ENCODE measurements at regions not wholly inside any gene's neighbourhood (a gene's known extent, or its start where the extent isn't known, plus 50 kb on each side); places are given as distances from the start of the nearest gene placed in this dataset.

GRCh38 chr2:105959357-105959756 is 214.6 kb downstream of the NCK2 start:
- POLR2A ChIA-PET (ENCODE audit: partially characterized antibody) = interaction anchor here (1.0 to 1.2 kb wide), 2 partner anchors 24 to 167 kb away, joined by 3 to 4 read pairs; no protein-coding TSS in a partner anchor
- Mint-ChIP-seq H3K4me1 (peaks cover under 1 to 5% (median 4%) of the 10 kb centered on the region in 4 donors), H3K9me3 (peaks cover 0 to 5% (median 0%) of the 10 kb centered on the region in 8 donors), H3K36me3 (no peaks in the 10 kb centered on the region), H3K27me3 (no peaks in the 10 kb centered on the region), H3K27ac (peak overlapping the region in 1 of 7 donors; percentile 60), H3K4me3 (no peak overlapping the region)
- Histone ChIP-seq H3K4me1 (ENCODE audit: insufficient read depth, low read length) (no peaks in the 10 kb centered on the region), H3K27me3 (ENCODE audit: insufficient read depth, low read length) (no peaks in the 10 kb centered on the region), H3K4me3 (ENCODE audit: low read length in 2 of 2) (no peak overlapping the region), H3K27ac (ENCODE audit: low read depth, low read length) (no peak overlapping the region), H3K9me3 (ENCODE audit: control insufficient read depth in 1 of 2, low read length in 2 of 2) (no peaks in the 10 kb centered on the region), H3K36me3 (ENCODE audit: insufficient read depth, low read length) (no peaks in the 10 kb centered on the region)
- CTCF ChIA-PET (ENCODE audit: partially characterized antibody) = interaction anchor here (0.6 to 1.0 kb wide), 2 partner anchors 19 to 35 kb away, joined by 3 to 4 read pairs; no protein-coding TSS in a partner anchor
- intact Hi-C loops (cut with micrococcal nuclease) = no loop called here
- DNase-seq = no peak

GRCh38 chr2:105954891-105955290 is 210.2 kb downstream of the NCK2 start:
- H3K27me3 Mint-ChIP-seq = no peaks in the 10 kb centered on the region
- no peak overlapping the region for H3K27ac ChIP-seq (ENCODE audit: low read depth, low read length)
- ChIA-PET POLR2A (ENCODE audit: partially characterized antibody) (interaction anchor here (4.7 kb wide), 1 partner anchor 26 kb away, joined by 15 read pairs; no protein-coding TSS in a partner anchor), CTCF (ENCODE audit: partially characterized antibody) (interaction anchor here (0.6 to 1.3 kb wide), 4 partner anchors 12 to 176 kb away, joined by 3 to 4 read pairs (median 3); no protein-coding TSS in a partner anchor)
- H3K27ac Mint-ChIP-seq = no peak overlapping the region
- no peak overlapping the region for H3K4me3 Mint-ChIP-seq
- no peaks in the 10 kb centered on the region for H3K27me3 ChIP-seq (ENCODE audit: insufficient read depth, low read length)
- H3K4me1 Mint-ChIP-seq = peaks cover 25 to 41% (median 34%) of the 10 kb centered on the region in 4 donors
- H3K4me1 ChIP-seq (ENCODE audit: insufficient read depth, low read length) = peaks cover 26% of the 10 kb centered on the region
- H3K9me3 ChIP-seq (ENCODE audit: control insufficient read depth in 1 of 2, low read length in 2 of 2) = no peaks in the 10 kb centered on the region
- H3K36me3 Mint-ChIP-seq = no peaks in the 10 kb centered on the region
- H3K36me3 ChIP-seq (ENCODE audit: insufficient read depth, low read length) = no peaks in the 10 kb centered on the region
- H3K4me3 ChIP-seq (ENCODE audit: low read length in 2 of 2) = no peak overlapping the region
- no peak for DNase-seq
- intact Hi-C loops (cut with micrococcal nuclease) = no loop called here
- peaks cover 0 to 5% (median 0%) of the 10 kb centered on the region in 8 donors for H3K9me3 Mint-ChIP-seq

GRCh38 chr2:105953942-105954341 is 209.2 kb downstream of the NCK2 start:
- Mint-ChIP-seq H3K27me3 (no peaks in the 10 kb centered on the region), H3K9me3 (peaks cover 0 to 5% (median 0%) of the 10 kb centered on the region in 8 donors), H3K4me3 (peak overlapping the region in 1 of 8 donors; percentile 28), H3K4me1 (peaks cover 25 to 41% (median 34%) of the 10 kb centered on the region in 4 donors), H3K27ac (no peak overlapping the region), H3K36me3 (no peaks in the 10 kb centered on the region)
- intact Hi-C loops (cut with micrococcal nuclease) = no loop called here
- ChIA-PET POLR2A (ENCODE audit: partially characterized antibody) (interaction anchor here (4.7 kb wide), 1 partner anchor 25 kb away, joined by 15 read pairs; no protein-coding TSS in a partner anchor), CTCF (ENCODE audit: partially characterized antibody) (interaction anchor here (1.0 to 1.3 kb wide), 3 partner anchors 19 to 145 kb away, joined by 3 to 4 read pairs (median 3); no protein-coding TSS in a partner anchor)
- no peak for DNase-seq
- no peak overlapping the region for H3K4me3 ChIP-seq (ENCODE audit: low read length in 2 of 2)
- peaks cover 26% of the 10 kb centered on the region for H3K4me1 ChIP-seq (ENCODE audit: insufficient read depth, low read length)
- H3K27me3 ChIP-seq (ENCODE audit: insufficient read depth, low read length) = no peaks in the 10 kb centered on the region
- no peaks in the 10 kb centered on the region for H3K9me3 ChIP-seq (ENCODE audit: control insufficient read depth in 1 of 2, low read length in 2 of 2)
- H3K27ac ChIP-seq (ENCODE audit: low read depth, low read length) = no peak overlapping the region
- no peaks in the 10 kb centered on the region for H3K36me3 ChIP-seq (ENCODE audit: insufficient read depth, low read length)

- CTCF ChIA-PET (ENCODE audit: partially characterized antibody) = interaction anchor here (1.3 to 1.6 kb wide), 2 partner anchors 11 to 17 kb away, joined by 3 read pairs; no protein-coding TSS in a partner anchor
- POLR2A ChIA-PET (ENCODE audit: partially characterized antibody) = interaction anchor here (1.1 to 4.7 kb wide), 2 partner anchors 24 to 133 kb away, joined by 3 to 15 read pairs; no protein-coding TSS in a partner anchor
- H3K27me3 Mint-ChIP-seq = no peaks in the 10 kb centered on the region
Measured at GRCh38 chr2:105952131-105952530, 207.4 kb downstream of the NCK2 start.

GRCh38 chr2:105951384-105951694 is 206.6 kb downstream of the NCK2 start:
- Histone ChIP-seq H3K27me3 (ENCODE audit: insufficient read depth, low read length) (no peaks in the 10 kb centered on the region), H3K9me3 (ENCODE audit: control insufficient read depth in 1 of 2, low read length in 2 of 2) (no peaks in the 10 kb centered on the region), H3K4me3 (ENCODE audit: low read length in 2 of 2) (no peak overlapping the region), H3K36me3 (ENCODE audit: insufficient read depth, low read length) (no peaks in the 10 kb centered on the region), H3K4me1 (ENCODE audit: insufficient read depth, low read length) (peaks cover 26% of the 10 kb centered on the region), H3K27ac (ENCODE audit: low read depth, low read length) (no peak overlapping the region)
- Mint-ChIP-seq H3K4me3 (peak overlapping the region in 1 of 8 donors; percentile 9), H3K27ac (peak overlapping the region in 1 of 7 donors; percentile 42), H3K27me3 (no peaks in the 10 kb centered on the region), H3K36me3 (no peaks in the 10 kb centered on the region), H3K4me1 (peaks cover 27 to 41% (median 37%) of the 10 kb centered on the region in 4 donors), H3K9me3 (no peaks in the 10 kb centered on the region)
- intact Hi-C loops (cut with micrococcal nuclease) = no loop called here
- no peak for DNase-seq
- CTCF ChIA-PET (ENCODE audit: partially characterized antibody) = interaction anchor here (1.3 to 1.6 kb wide), 2 partner anchors 17 to 22 kb away, joined by 3 to 6 read pairs; no protein-coding TSS in a partner anchor
- POLR2A ChIA-PET (ENCODE audit: partially characterized antibody) = interaction anchor here (0.8 to 4.7 kb wide), 3 partner anchors 23 to 375 kb away, joined by 3 to 15 read pairs (median 3); no protein-coding TSS in a partner anchor

More at GRCh38 chr2:105952131-105952530, 207.4 kb downstream of the NCK2 start:
- H3K9me3 ChIP-seq (ENCODE audit: control insufficient read depth in 1 of 2, low read length in 2 of 2) = no peaks in the 10 kb centered on the region
- Mint-ChIP-seq H3K4me1 (peaks cover 25 to 41% (median 37%) of the 10 kb centered on the region in 4 donors), H3K9me3 (no peaks in the 10 kb centered on the region), H3K27ac (peak overlapping the region in 3 of 7 donors; percentile 7 to 31 (median 27)), H3K36me3 (no peaks in the 10 kb centered on the region), H3K4me3 (peak overlapping the region in 3 of 8 donors; percentile 24 to 64 (median 31))
- H3K36me3 ChIP-seq (ENCODE audit: insufficient read depth, low read length) = no peaks in the 10 kb centered on the region
- intact Hi-C loops (cut with micrococcal nuclease) = no loop called here
- H3K4me3 ChIP-seq (ENCODE audit: low read length in 2 of 2) = no peak overlapping the region
- no peak for DNase-seq
- H3K4me1 ChIP-seq (ENCODE audit: insufficient read depth, low read length) = peaks cover 26% of the 10 kb centered on the region
- no peak overlapping the region for H3K27ac ChIP-seq (ENCODE audit: low read depth, low read length)
- no peaks in the 10 kb centered on the region for H3K27me3 ChIP-seq (ENCODE audit: insufficient read depth, low read length)

- Histone ChIP-seq H3K27ac (ENCODE audit: low read depth, low read length) (no peak overlapping the region), H3K4me1 (ENCODE audit: insufficient read depth, low read length) (peaks cover 26% of the 10 kb centered on the region), H3K27me3 (ENCODE audit: insufficient read depth, low read length) (no peaks in the 10 kb centered on the region), H3K9me3 (ENCODE audit: control insufficient read depth in 1 of 2, low read length in 2 of 2) (no peaks in the 10 kb centered on the region), H3K4me3 (ENCODE audit: low read length in 2 of 2) (no peak overlapping the region), H3K36me3 (ENCODE audit: insufficient read depth, low read length) (no peaks in the 10 kb centered on the region)
- intact Hi-C loops (cut with micrococcal nuclease) = no loop called here
- Mint-ChIP-seq H3K27ac (peak overlapping the region in 2 of 7 donors; percentile 14 to 39), H3K36me3 (no peaks in the 10 kb centered on the region), H3K4me1 (peaks cover 27 to 41% (median 37%) of the 10 kb centered on the region in 4 donors), H3K27me3 (no peaks in the 10 kb centered on the region), H3K4me3 (peak overlapping the region in 1 of 8 donors; percentile 33), H3K9me3 (no peaks in the 10 kb centered on the region)
- POLR2A ChIA-PET (ENCODE audit: partially characterized antibody) = interaction anchor here (0.8 to 4.7 kb wide), 3 partner anchors 22 to 374 kb away, joined by 3 to 15 read pairs (median 3); no protein-coding TSS in a partner anchor
- CTCF ChIA-PET (ENCODE audit: partially characterized antibody) = interaction anchor here (1.3 to 1.6 kb wide), 2 partner anchors 16 to 22 kb away, joined by 3 to 6 read pairs; no protein-coding TSS in a partner anchor
- no peak for DNase-seq
Measured at GRCh38 chr2:105950521-105951383, 206.0 kb downstream of the NCK2 start.
